Activated T-helper 17 cell treated with anti-CD3 and anti-CD28 coated beads, Interleukin-2, amount 50 U/mL, for 72 hours (primary cell): ENCODE measurements at regions not wholly inside any gene's neighbourhood (a gene's known extent, or its start where the extent isn't known, plus 50 kb on each side); places are given as distances from the start of the nearest gene placed in this dataset.

Source experiments
- ATAC-seq: fragments of 150-1000 bp; cut with Tn5 transposase; replicated peaks from 2 replicates; pipeline ENCODE4 v1.10.0; 2021; ENCODE audit warnings: mild to moderate bottlenecking, moderate library complexity
- H3K27ac Mint-ChIP-seq: one replicate; pipeline ENCODE4 v1.8.0; 2022; ENCODE audit warnings: mixed read lengths
- H3K27me3 Mint-ChIP-seq: one replicate; pipeline ENCODE4 v1.8.0; 2022; ENCODE audit warnings: mixed read lengths
- H3K36me3 Mint-ChIP-seq: one replicate; pipeline ENCODE4 v1.8.0; 2022; ENCODE audit warnings: low read depth, mild to moderate bottlenecking, mixed read lengths
- H3K4me1 Mint-ChIP-seq: one replicate; pipeline ENCODE4 v1.8.0; 2022; ENCODE audit warnings: mixed read lengths
- H3K4me3 Mint-ChIP-seq: one replicate; pipeline ENCODE4 v1.8.0; 2022; ENCODE audit warnings: mild to moderate bottlenecking, mixed read lengths
- H3K9me3 Mint-ChIP-seq: one replicate; pipeline ENCODE4 v1.8.0; 2022; ENCODE audit warnings: mixed read lengths

- ATAC-seq, result no peak
- Mint-ChIP-seq H3K36me3 (no peaks in the 10 kb centered on the region), H3K4me1 (no peaks in the 10 kb centered on the region), H3K27me3 (no peaks in the 10 kb centered on the region), H3K4me3 (no peak overlapping the region), H3K9me3 (no peaks in the 10 kb centered on the region), H3K27ac (no peak overlapping the region)
Measured at GRCh38 chr7:340979-341694, 51.2 kb downstream of the FOXL3 start.

GRCh38 chr7:341841-342638, 52.1 kb downstream of the FOXL3 start:
- H3K4me1 Mint-ChIP-seq, result no peaks in the 10 kb centered on the region
- H3K27me3 Mint-ChIP-seq, result no peaks in the 10 kb centered on the region
- H3K27ac Mint-ChIP-seq, result no peak overlapping the region
- H3K4me3 Mint-ChIP-seq, result no peak overlapping the region
- no peaks in the 10 kb centered on the region for H3K36me3 Mint-ChIP-seq
- H3K9me3 Mint-ChIP-seq, result no peaks in the 10 kb centered on the region
- no peak for ATAC-seq

GRCh38 chr7:342681-343216, 52.8 kb downstream of the FOXL3 start:
- Mint-ChIP-seq H3K36me3 (no peaks in the 10 kb centered on the region), H3K27me3 (no peaks in the 10 kb centered on the region), H3K4me3 (no peak overlapping the region), H3K4me1 (no peaks in the 10 kb centered on the region), H3K9me3 (no peaks in the 10 kb centered on the region), H3K27ac (no peak overlapping the region)
- ATAC-seq, result no peak

- Mint-ChIP-seq H3K9me3 (no peaks in the 10 kb centered on the region), H3K36me3 (no peaks in the 10 kb centered on the region), H3K27ac (no peak overlapping the region), H3K4me3 (no peak overlapping the region), H3K27me3 (no peaks in the 10 kb centered on the region), H3K4me1 (no peaks in the 10 kb centered on the region)
- ATAC-seq, result no peak
Measured at GRCh38 chr7:343227-343822, 53.4 kb downstream of the FOXL3 start.

- ATAC-seq, result no peak
- no peaks in the 10 kb centered on the region for H3K9me3 Mint-ChIP-seq
- H3K27me3 Mint-ChIP-seq, result no peaks in the 10 kb centered on the region
- no peaks in the 10 kb centered on the region for H3K4me1 Mint-ChIP-seq
- H3K27ac Mint-ChIP-seq, result no peak overlapping the region
- no peak overlapping the region for H3K4me3 Mint-ChIP-seq
- H3K36me3 Mint-ChIP-seq, result no peaks in the 10 kb centered on the region
Measured at GRCh38 chr7:343864-344607, 54.1 kb downstream of the FOXL3 start.

- Mint-ChIP-seq H3K9me3 (no peaks in the 10 kb centered on the region), H3K4me3 (no peak overlapping the region), H3K4me1 (no peaks in the 10 kb centered on the region), H3K27me3 (no peaks in the 10 kb centered on the region), H3K27ac (no peak overlapping the region), H3K36me3 (no peaks in the 10 kb centered on the region)
- no peak for ATAC-seq
Measured at GRCh38 chr7:344608-344994, 54.6 kb downstream of the FOXL3 start.

GRCh38 chr7:346116-346898, 56.3 kb downstream of the FOXL3 start:
- Mint-ChIP-seq H3K4me3 (no peak overlapping the region), H3K4me1 (no peaks in the 10 kb centered on the region), H3K27ac (peak overlapping the region; percentile 39)

GRCh38 chr7:347001-347590, 57.1 kb downstream of the FOXL3 start:
- no peak for ATAC-seq

More at GRCh38 chr7:346116-346898, 56.3 kb downstream of the FOXL3 start:
- Mint-ChIP-seq H3K27me3 (no peaks in the 10 kb centered on the region), H3K36me3 (no peaks in the 10 kb centered on the region), H3K9me3 (no peaks in the 10 kb centered on the region)
- no peak for ATAC-seq

GRCh38 chr7:347644-348479, 57.9 kb downstream of the FOXL3 start:
- H3K36me3 Mint-ChIP-seq, result no peaks in the 10 kb centered on the region
- no peaks in the 10 kb centered on the region for H3K27me3 Mint-ChIP-seq
- H3K4me1 Mint-ChIP-seq, result peaks cover 12% of the 10 kb centered on the region
- no peak overlapping the region for H3K27ac Mint-ChIP-seq
- H3K9me3 Mint-ChIP-seq, result no peaks in the 10 kb centered on the region
- no peak overlapping the region for H3K4me3 Mint-ChIP-seq
- no peak for ATAC-seq

More at GRCh38 chr7:347001-347590, 57.1 kb downstream of the FOXL3 start:
- no peaks in the 10 kb centered on the region for H3K9me3 Mint-ChIP-seq
- H3K27me3 Mint-ChIP-seq, result no peaks in the 10 kb centered on the region
- H3K36me3 Mint-ChIP-seq, result no peaks in the 10 kb centered on the region
- no peak overlapping the region for H3K27ac Mint-ChIP-seq
- peaks cover 5% of the 10 kb centered on the region for H3K4me1 Mint-ChIP-seq
- H3K4me3 Mint-ChIP-seq, result no peak overlapping the region

GRCh38 chr7:348480-348844, 58.5 kb downstream of the FOXL3 start:
- H3K4me1 Mint-ChIP-seq, result peaks cover 12% of the 10 kb centered on the region
- no peak for ATAC-seq
- H3K4me3 Mint-ChIP-seq, result no peak overlapping the region
- no peaks in the 10 kb centered on the region for H3K27me3 Mint-ChIP-seq
- no peaks in the 10 kb centered on the region for H3K9me3 Mint-ChIP-seq
- no peaks in the 10 kb centered on the region for H3K36me3 Mint-ChIP-seq
- no peak overlapping the region for H3K27ac Mint-ChIP-seq

GRCh38 chr7:348962-349743, 59.2 kb downstream of the FOXL3 start:
- H3K4me3 Mint-ChIP-seq, result no peak overlapping the region
- H3K4me1 Mint-ChIP-seq, result peaks cover 12% of the 10 kb centered on the region
- H3K27me3 Mint-ChIP-seq, result no peaks in the 10 kb centered on the region
- no peaks in the 10 kb centered on the region for H3K9me3 Mint-ChIP-seq
- ATAC-seq, result no peak
- H3K36me3 Mint-ChIP-seq, result no peaks in the 10 kb centered on the region
- no peak overlapping the region for H3K27ac Mint-ChIP-seq

- Mint-ChIP-seq H3K4me1 (peaks cover 12% of the 10 kb centered on the region), H3K36me3 (no peaks in the 10 kb centered on the region), H3K4me3 (no peak overlapping the region), H3K27ac (no peak overlapping the region), H3K9me3 (no peaks in the 10 kb centered on the region), H3K27me3 (no peaks in the 10 kb centered on the region)
- ATAC-seq, result peak; percentile 76
Measured at GRCh38 chr7:351256-351655, 61.3 kb downstream of the FOXL3 start.
